Mesodermal cell (in vitro differentiated cells): ENCODE measurements at regions not wholly inside any gene's neighbourhood (a gene's known extent, or its start where the extent isn't known, plus 50 kb on each side); places are given as distances from the start of the nearest gene placed in this dataset.
A peak's percentile ranks its signal among the peaks of the same experiment; 100 is the strongest.

Experiments
- H3K27ac ChIP-seq: 2 replicates; pipeline ENCODE4 v1.7.0; 2013; ENCODE audit warnings: mild to moderate bottlenecking, low read depth, low read length, moderate library complexity; ENCODE audit not compliant: severe bottlenecking
- H3K36me3 ChIP-seq: 2 replicates; pipeline ENCODE4 v1.7.1; 2013; ENCODE audit warnings: mild to moderate bottlenecking, low read length, moderate library complexity; ENCODE audit not compliant: control insufficient read depth, insufficient read depth
- H3K4me1 ChIP-seq: one replicate; pipeline ENCODE4 v1.7.1; 2013; ENCODE audit warnings: mild to moderate bottlenecking, low read length; ENCODE audit not compliant: insufficient read depth, control insufficient read depth, poor library complexity, severe bottlenecking
- H3K4me3 ChIP-seq: 2 replicates; pipeline ENCODE4 v1.7.0; 2013; ENCODE audit warnings: low read length, control low read depth, mild to moderate bottlenecking; ENCODE audit not compliant: insufficient read depth, poor library complexity, severe bottlenecking; ENCODE audit errors: extremely low read depth
- H3K9me3 ChIP-seq: 2 replicates; pipeline ENCODE4 v1.7.1; 2013; ENCODE audit warnings: mild to moderate bottlenecking, low read length, moderate library complexity; ENCODE audit not compliant: control insufficient read depth
- WGBS, 2 experiments: methylation state at CpG; one replicate each; pipeline ENCODE4 v1.1.5; 2013; ENCODE audit warnings: missing lambda C conversion rate in 2 of 2; ENCODE audit not compliant: insufficient coverage in 2 of 2; 5-methylcytosine and 5-hydroxymethylcytosine counted together

DNA sequence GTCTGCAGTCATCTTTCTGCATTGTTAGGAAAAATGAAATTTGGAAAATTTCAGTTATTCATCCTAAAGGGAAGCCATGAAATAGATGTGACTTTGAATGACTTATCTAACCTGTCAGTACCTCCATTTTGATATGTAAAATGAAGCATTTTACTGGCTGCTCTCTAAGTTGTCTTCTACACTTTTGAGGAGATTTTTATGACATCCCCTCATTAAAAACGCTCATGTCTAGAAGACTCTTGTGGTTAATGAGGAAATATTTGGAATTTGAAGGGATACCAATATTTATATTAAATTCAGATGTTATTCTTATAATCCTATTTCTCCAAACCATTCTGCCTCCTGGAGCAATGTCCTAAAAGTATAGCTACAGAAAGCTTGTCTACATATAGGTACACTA lies 73.8 kb upstream of the THUMPD2 start:
- Histone ChIP-seq H3K27ac (no peak overlapping the region), H3K36me3 (no peaks in the 10 kb centered on the region), H3K4me1 (no peaks in the 10 kb centered on the region), H3K4me3 (no peak overlapping the region), H3K9me3 (no peaks in the 10 kb centered on the region)
- no CpG with 5 or more reads among the region's 1 CpG for WGBS, 2 experiments

- Histone ChIP-seq H3K9me3 (no peaks in the 10 kb centered on the region), H3K4me1 (no peaks in the 10 kb centered on the region), H3K27ac (peak overlapping the region; percentile 32), H3K36me3 (no peaks in the 10 kb centered on the region), H3K4me3 (no peak overlapping the region)
- 0 to 28% methylated on average over 1 to 3 of the region's 3 CpGs for WGBS, 2 experiments
These were observed 72.6 kb upstream of the THUMPD2 start for GRCh38 chr2:39851651-39852110.

GRCh38 chr2:39851251-39851650 lies 72.2 kb upstream of the THUMPD2 start:
- peak overlapping the region; percentile 32 for H3K27ac ChIP-seq
- no peak overlapping the region for H3K4me3 ChIP-seq
- no peaks in the 10 kb centered on the region for H3K4me1 ChIP-seq
- H3K36me3 ChIP-seq = no peaks in the 10 kb centered on the region
- WGBS, 2 experiments = 92 to 94% methylated on average over 7 of the region's 8 CpGs
- H3K9me3 ChIP-seq = no peaks in the 10 kb centered on the region

DNA sequence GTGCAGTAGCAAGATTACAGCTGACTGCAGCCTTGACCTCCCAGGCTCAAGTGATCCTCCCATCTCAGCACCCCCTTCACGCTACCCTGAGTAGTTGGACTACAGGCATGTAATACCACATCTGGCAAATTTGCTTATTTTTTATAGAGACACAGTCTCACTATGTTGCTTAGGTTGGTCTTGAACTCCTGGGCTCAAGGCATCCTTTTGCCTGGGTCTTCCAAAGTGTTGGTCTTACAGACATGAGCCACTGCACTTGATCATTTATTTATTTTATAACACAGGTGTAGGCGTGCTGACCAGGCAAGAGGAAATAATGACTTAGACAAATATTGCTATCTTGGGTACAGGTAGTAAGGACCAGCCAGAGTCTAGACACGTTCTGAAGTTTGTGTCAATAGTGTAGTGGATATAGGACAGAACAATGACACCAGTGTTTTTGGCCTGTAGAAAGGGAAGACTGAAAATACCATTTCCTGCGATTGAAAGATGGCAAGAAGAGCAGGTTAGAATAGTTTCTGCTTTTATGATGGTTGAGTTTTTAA lies 71.0 kb upstream of the THUMPD2 start:
- 82 to 100% methylated on average over 2 of the region's 4 CpGs for WGBS, 2 experiments
- H3K36me3 ChIP-seq = no peaks in the 10 kb centered on the region
- no peaks in the 10 kb centered on the region for H3K4me1 ChIP-seq
- no peak overlapping the region for H3K27ac ChIP-seq
- no peak overlapping the region for H3K4me3 ChIP-seq
- no peaks in the 10 kb centered on the region for H3K9me3 ChIP-seq

DNA sequence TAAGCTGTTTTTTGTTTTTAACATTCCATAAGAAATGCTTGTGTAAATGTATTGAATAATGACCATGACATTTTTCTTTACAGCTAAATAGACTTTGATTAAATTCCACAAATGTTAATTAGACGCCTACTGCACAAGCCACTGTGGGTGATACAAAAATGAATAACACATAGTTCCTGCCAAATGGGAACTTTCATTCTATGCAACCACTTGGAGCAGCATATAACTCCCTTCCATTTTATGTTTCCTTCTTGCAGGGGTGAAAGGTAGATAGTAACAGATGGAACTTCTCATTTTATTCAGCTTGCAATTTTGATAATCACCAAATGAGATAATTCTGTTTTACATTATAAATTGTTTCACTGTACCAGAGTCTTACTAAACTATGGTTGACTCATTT lies 70.0 kb upstream of the THUMPD2 start:
- no CpG with 5 or more reads among the region's 1 CpG for WGBS, 2 experiments
- Histone ChIP-seq H3K27ac (no peak overlapping the region), H3K4me3 (no peak overlapping the region), H3K4me1 (no peaks in the 10 kb centered on the region), H3K9me3 (no peaks in the 10 kb centered on the region), H3K36me3 (no peaks in the 10 kb centered on the region)

- H3K4me1 ChIP-seq = no peaks in the 10 kb centered on the region
- H3K9me3 ChIP-seq = no peaks in the 10 kb centered on the region
- no peaks in the 10 kb centered on the region for H3K36me3 ChIP-seq
- H3K4me3 ChIP-seq = no peak overlapping the region
- 85 to 100% methylated on average over 2 to 4 of the region's 6 CpGs for WGBS, 2 experiments
- H3K27ac ChIP-seq = no peak overlapping the region
These were observed 66.5 kb upstream of the THUMPD2 start for GRCh38 chr2:39845460-39846146.

- H3K36me3 ChIP-seq = no peaks in the 10 kb centered on the region
- H3K9me3 ChIP-seq = peaks cover 15% of the 10 kb centered on the region
- 100% methylated on average over 3 of the region's 5 CpGs for WGBS, 2 experiments
- H3K27ac ChIP-seq = no peak overlapping the region
- no peak overlapping the region for H3K4me3 ChIP-seq
- no peaks in the 10 kb centered on the region for H3K4me1 ChIP-seq
These were observed 60.3 kb upstream of the THUMPD2 start for GRCh38 chr2:39839261-39839848.

GRCh38 chr2:39838589-39838988 lies 59.5 kb upstream of the THUMPD2 start:
- Histone ChIP-seq H3K27ac (no peak overlapping the region), H3K4me3 (no peak overlapping the region), H3K4me1 (no peaks in the 10 kb centered on the region), H3K9me3 (peaks cover 15% of the 10 kb centered on the region), H3K36me3 (no peaks in the 10 kb centered on the region)
- 87 to 100% methylated on average over 2 to 3 of the region's 3 CpGs for WGBS, 2 experiments

DNA sequence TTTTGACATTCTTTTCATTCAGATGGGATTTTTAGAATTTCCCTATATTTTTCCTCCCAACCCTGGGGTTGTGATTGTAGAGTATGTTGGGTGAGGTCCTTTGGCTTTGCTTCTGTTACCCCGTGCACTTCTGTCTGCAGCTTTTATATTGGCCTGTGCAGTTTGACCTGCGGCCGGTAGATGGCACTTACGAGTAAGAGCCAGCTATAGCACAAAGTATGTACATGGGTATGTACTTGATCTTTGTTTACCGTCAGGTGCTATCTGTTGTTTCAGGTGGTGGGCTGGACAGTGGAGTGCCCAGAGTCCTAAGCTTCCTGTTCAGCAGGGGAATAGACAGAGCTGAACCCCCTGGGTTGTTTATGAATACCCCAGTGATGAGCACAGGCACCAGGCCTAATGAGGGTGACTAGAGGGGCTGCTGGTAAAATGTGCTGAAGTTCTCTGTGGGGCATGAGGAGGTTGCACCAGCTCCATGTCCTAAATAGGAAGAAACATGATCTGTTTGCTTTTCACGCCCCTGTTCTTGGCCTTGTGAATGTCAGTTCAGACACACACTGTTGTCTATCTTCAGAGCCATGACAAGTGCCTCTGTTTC lies 58.9 kb upstream of the THUMPD2 start:
- WGBS, 2 experiments = 37 to 73% methylated on average over 3 to 5 of the region's 6 CpGs
- Histone ChIP-seq H3K36me3 (no peaks in the 10 kb centered on the region), H3K4me1 (no peaks in the 10 kb centered on the region), H3K4me3 (no peak overlapping the region), H3K9me3 (peaks cover 15% of the 10 kb centered on the region), H3K27ac (no peak overlapping the region)

- 71% methylated on average over 1 of the region's 3 CpGs; no CpG with 5 or more reads in 1 of the 2 experiments for WGBS, 2 experiments
- H3K36me3 ChIP-seq = no peaks in the 10 kb centered on the region
- H3K4me1 ChIP-seq = no peaks in the 10 kb centered on the region
- peaks cover 15% of the 10 kb centered on the region for H3K9me3 ChIP-seq
- H3K4me3 ChIP-seq = no peak overlapping the region
- H3K27ac ChIP-seq = no peak overlapping the region
These were observed 57.6 kb upstream of the THUMPD2 start for GRCh38 chr2:39836638-39837037.

GRCh38 chr2:39834426-39834825 lies 55.4 kb upstream of the THUMPD2 start:
- WGBS, 2 experiments = 80 to 100% methylated on average over 1 of the region's 2 CpGs

More at GRCh38 chr2:39834426-39834825, 55.4 kb upstream of the THUMPD2 start:
- H3K4me3 ChIP-seq = no peak overlapping the region
- peaks cover 15% of the 10 kb centered on the region for H3K9me3 ChIP-seq
- H3K36me3 ChIP-seq = no peaks in the 10 kb centered on the region
- no peak overlapping the region for H3K27ac ChIP-seq
- H3K4me1 ChIP-seq = peaks cover 6% of the 10 kb centered on the region
